NOMO-1 treated with dmso at 0.1 percent for 144 hours (cell line): ENCODE measurements at regions not wholly inside any gene's neighbourhood (a gene's known extent, or its start where the extent isn't known, plus 50 kb on each side); places are given as distances from the start of the nearest gene placed in this dataset.
"Not testable (repeated sequence)": the region's sequence is repeated elsewhere in the genome, so short reads cannot be mapped to it uniquely, and the experiment has no call there.

Experiments
- DNase-seq: peaks from one replicate; lab custom pipeline; 2025; ENCODE audit not compliant: unreplicated experiment; lab: John Stamatoyannopoulos, UW

GRCh38 chr5:74404574-74405508 lies 235.7 kb downstream of the ENC1 start:
- no peak for DNase-seq

GRCh38 chr5:74403771-74404170 lies 236.8 kb downstream of the ENC1 start:
- DNase-seq = no peak

GRCh38 chr5:74402553-74402952 lies 238.0 kb downstream of the ENC1 start:
- no peak for DNase-seq

- no peak for DNase-seq
These were observed 238.6 kb downstream of the ENC1 start for GRCh38 chr5:74401946-74402320.

GRCh38 chr5:74401281-74401945 lies 239.1 kb downstream of the ENC1 start:
- DNase-seq = no peak

- no peak for DNase-seq
These were observed 240.5 kb downstream of the ENC1 start for GRCh38 chr5:74400067-74400466.

- no peak for DNase-seq
These were observed 243.5 kb downstream of the ENC1 start for GRCh38 chr5:74396913-74397622.

- DNase-seq = no peak
These were observed 245.3 kb downstream of the ENC1 start for GRCh38 chr5:74394916-74395880.

GRCh38 chr5:74394528-74394915 lies 246.0 kb downstream of the ENC1 start:
- no peak for DNase-seq

- no peak for DNase-seq
These were observed 246.6 kb downstream of the ENC1 start for GRCh38 chr5:74393943-74394342.

- no peak for DNase-seq
These were observed 247.7 kb downstream of the ENC1 start for GRCh38 chr5:74392711-74393351.

- no peak for DNase-seq
These were observed 249.1 kb downstream of the ENC1 start for GRCh38 chr5:74391410-74391809.

- DNase-seq = no peak
These were observed 249.7 kb downstream of the ENC1 start for GRCh38 chr5:74390822-74391221.

GRCh38 chr5:74390306-74390637 lies 250.3 kb downstream of the ENC1 start:
- no peak for DNase-seq

- no peak for DNase-seq
These were observed 250.8 kb downstream of the ENC1 start for GRCh38 chr5:74389531-74390305.

- DNase-seq = not testable (repeated sequence)
These were observed 252.1 kb downstream of the ENC1 start for GRCh38 chr5:74388411-74388810.

GRCh38 chr5:74386571-74387334 lies 253.8 kb downstream of the ENC1 start:
- no peak for DNase-seq

- no peak for DNase-seq
These were observed 255.7 kb downstream of the ENC1 start for GRCh38 chr5:74384851-74385250.
